GM04503 (cell line): ENCODE measurements at regions not wholly inside any gene's neighbourhood (a gene's known extent, or its start where the extent isn't known, plus 50 kb on each side); places are given as distances from the start of the nearest gene placed in this dataset.
"Not testable (repeated sequence)": the region's sequence is repeated elsewhere in the genome, so short reads cannot be mapped to it uniquely, and the experiment has no call there.

ENCODE experiments used
- DNase-seq: peaks from one replicate; pipeline ENCODE4 v3.0.0-alpha.2; 2012; ENCODE audit warnings: low read depth

GRCh38 chr12:4156317-4156716, 117.2 kb upstream of the CCND2 start:
- DNase-seq, result no peak

GRCh38 chr12:4154672-4155225, 118.8 kb upstream of the CCND2 start:
- no peak for DNase-seq

- no peak for DNase-seq
Measured at GRCh38 chr12:4153343-4153892, 120.1 kb upstream of the CCND2 start.

- no peak for DNase-seq
Measured at GRCh38 chr12:4152145-4152795, 121.3 kb upstream of the CCND2 start.

- no peak for DNase-seq
Measured at GRCh38 chr12:4151362-4152121, 122.0 kb upstream of the CCND2 start.

GRCh38 chr12:4150355-4150754, 123.2 kb upstream of the CCND2 start:
- DNase-seq, result not testable (repeated sequence)

GRCh38 chr12:4148418-4149056, 125.0 kb upstream of the CCND2 start:
- no peak for DNase-seq

GRCh38 chr12:4147031-4147481, 126.5 kb upstream of the CCND2 start:
- no peak for DNase-seq

GRCh38 chr12:4145990-4146859, 127.3 kb upstream of the CCND2 start:
- DNase-seq, result no peak

- no peak for DNase-seq
Measured at GRCh38 chr12:4144676-4145075, 128.9 kb upstream of the CCND2 start.

GRCh38 chr12:4143896-4144295, 129.7 kb upstream of the CCND2 start:
- DNase-seq, result no peak

- DNase-seq, result no peak
Measured at GRCh38 chr12:4141348-4142270, 132.0 kb upstream of the CCND2 start.

GRCh38 chr12:4140581-4141301, 132.8 kb upstream of the CCND2 start:
- no peak for DNase-seq

GRCh38 chr12:4139191-4139590, 134.4 kb upstream of the CCND2 start:
- no peak for DNase-seq

- not testable (repeated sequence) for DNase-seq
Measured at GRCh38 chr12:4138532-4138931, 135.0 kb upstream of the CCND2 start.

- no peak for DNase-seq
Measured at GRCh38 chr12:4138051-4138450, 135.5 kb upstream of the CCND2 start.

GRCh38 chr12:4137441-4137840, 136.1 kb upstream of the CCND2 start:
- no peak for DNase-seq

- DNase-seq, result no peak
Measured at GRCh38 chr12:4137015-4137414, 136.5 kb upstream of the CCND2 start.

- DNase-seq, result no peak
Measured at GRCh38 chr12:4135919-4136605, 137.5 kb upstream of the CCND2 start.
